ENCODE measurements at regions not wholly inside any gene's neighbourhood (a gene's known extent, or its start where the extent isn't known, plus 50 kb on each side); places are given as distances from the start of the nearest gene placed in this dataset.

GRCh38 chr5:175765858-175766257 lies 105.5 kb upstream of the CPLX2 start:
- 55 to 67% (median 63%) methylated on average over 3 of the region's 3 CpGs for WGBS, 3 donors
- Histone ChIP-seq H3K9me3 (no peaks in the 10 kb centered on the region), H3K27me3 (ENCODE audit: insufficient read depth in 3 of 3, low read length in 2 of 3) (peaks cover 5 to 19% (median 5%) of the 10 kb centered on the region in 3 donors)

GRCh38 chr5:175766963-175767362 lies 104.4 kb upstream of the CPLX2 start:
- WGBS, 3 donors: 67 to 78% (median 77%) methylated on average over 2 of the region's 2 CpGs
- Histone ChIP-seq H3K4me1 (no peaks in the 10 kb centered on the region), H3K36me3 (ENCODE audit: insufficient read depth in 1 of 2, low read depth in 1 of 2) (no peaks in the 10 kb centered on the region), H3K27me3 (ENCODE audit: insufficient read depth in 3 of 3, low read length in 2 of 3) (peaks cover 5 to 30% (median 7%) of the 10 kb centered on the region in 3 donors), H3K9me3 (no peaks in the 10 kb centered on the region), H3K27ac (no peak overlapping the region), H3K4me3 (no peak overlapping the region)
- no peak for DNase-seq
- no peak for TF ChIP-seq CTCF (IDR thresholded peaks at IDR 0.05)
- no peak for ATAC-seq
- intact Hi-C loops (cut with DNase I): no loop called here

More at GRCh38 chr5:175765858-175766257, 105.5 kb upstream of the CPLX2 start:
- no peaks in the 10 kb centered on the region for H3K4me1 ChIP-seq
- no peak for DNase-seq
- intact Hi-C loops (cut with DNase I): no loop called here
- no peak for TF ChIP-seq CTCF (IDR thresholded peaks at IDR 0.05)
- no peak for ATAC-seq
- H3K4me3 ChIP-seq: no peak overlapping the region
- no peaks in the 10 kb centered on the region for H3K36me3 ChIP-seq (ENCODE audit: insufficient read depth in 1 of 2, low read depth in 1 of 2)
- no peak overlapping the region for H3K27ac ChIP-seq

DNA sequence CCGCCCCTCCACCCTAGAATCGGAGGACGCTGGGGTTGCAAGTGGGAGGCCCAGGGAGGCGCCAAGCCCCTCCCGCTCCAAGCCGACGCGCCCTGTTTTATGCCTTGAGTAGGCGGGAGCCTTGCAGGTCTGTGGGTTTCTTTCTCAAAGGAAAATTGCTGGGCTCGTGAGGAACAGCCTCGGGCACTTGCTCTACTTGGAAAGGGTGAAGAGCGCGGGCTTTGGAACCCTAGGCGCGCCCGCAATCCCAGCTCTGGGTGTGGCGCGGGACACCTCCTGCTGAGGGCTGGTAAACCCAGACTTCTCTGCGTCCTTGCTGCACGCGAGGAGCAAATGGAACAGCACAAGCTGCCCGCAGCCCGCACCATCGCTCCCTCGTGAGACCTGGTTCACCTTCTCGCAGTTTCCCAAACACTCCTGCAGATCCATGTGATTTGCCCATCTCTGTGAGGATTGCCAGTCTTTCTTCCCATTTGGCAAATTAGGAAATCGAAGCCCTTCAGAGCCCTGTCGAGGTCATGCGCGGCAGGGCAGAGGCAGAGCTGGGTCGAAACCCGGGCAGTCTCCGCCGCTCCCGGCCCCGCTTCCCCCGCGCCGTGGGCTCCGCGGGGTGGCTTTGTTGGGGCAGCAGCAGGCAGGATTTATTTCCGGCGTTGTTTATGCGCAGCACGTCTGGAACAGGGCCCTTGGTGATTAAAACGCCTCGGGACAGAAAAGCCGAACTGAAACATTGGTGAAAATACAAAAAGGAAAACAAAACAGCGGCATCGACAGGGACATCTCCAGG lies 98.4 kb upstream of the CPLX2 start:
- TF ChIP-seq CTCF (IDR thresholded peaks at IDR 0.05): no peak
- H3K4me1 ChIP-seq: no peaks in the 10 kb centered on the region
- H3K9me3 ChIP-seq: no peaks in the 10 kb centered on the region
- intact Hi-C loops (cut with DNase I): no loop called here
- H3K4me3 ChIP-seq: no peak overlapping the region
- no peaks in the 10 kb centered on the region for H3K36me3 ChIP-seq (ENCODE audit: insufficient read depth in 1 of 2, low read depth in 1 of 2)
- H3K27me3 ChIP-seq (ENCODE audit: insufficient read depth in 3 of 3, low read length in 2 of 3): peaks cover 10 to 58% (median 15%) of the 10 kb centered on the region in 3 donors
- ATAC-seq: no peak
- 3 to 6% (median 6%) methylated on average over 50 of the region's 50 CpGs for WGBS, 3 donors
- H3K27ac ChIP-seq: no peak overlapping the region
- no peak for DNase-seq

DNA sequence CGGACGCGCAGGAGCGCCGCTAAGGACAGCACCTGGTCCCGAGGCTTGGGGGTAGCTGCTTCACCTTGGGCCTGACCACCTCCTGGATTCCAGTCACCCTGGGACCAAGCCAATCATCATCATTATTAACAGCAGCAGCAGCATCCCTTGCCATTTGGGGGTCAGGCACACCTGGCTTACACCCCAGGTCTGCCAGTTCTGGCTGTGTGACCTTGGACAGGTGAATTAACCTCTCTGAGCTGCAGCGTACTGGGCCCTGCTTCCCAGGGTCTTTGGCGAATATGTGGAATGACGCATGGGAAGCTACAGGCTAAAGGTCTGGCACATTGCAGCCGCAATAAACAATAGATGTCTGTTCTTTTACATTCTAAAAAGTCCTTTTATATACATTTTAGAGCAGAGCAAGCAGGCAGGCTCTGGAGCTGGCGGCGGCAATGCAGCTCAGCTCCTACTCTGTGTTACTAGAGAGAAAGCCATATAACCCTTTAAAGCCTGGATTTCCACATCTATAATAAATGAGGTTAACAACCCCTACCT lies 97.8 kb upstream of the CPLX2 start:
- intact Hi-C loops (cut with DNase I): no loop called here
- Histone ChIP-seq H3K4me1 (no peaks in the 10 kb centered on the region), H3K27ac (no peak overlapping the region), H3K36me3 (ENCODE audit: insufficient read depth in 1 of 2, low read depth in 1 of 2) (no peaks in the 10 kb centered on the region), H3K27me3 (ENCODE audit: insufficient read depth in 3 of 3, low read length in 2 of 3) (peaks cover 10 to 52% (median 12%) of the 10 kb centered on the region in 3 donors), H3K9me3 (no peaks in the 10 kb centered on the region), H3K4me3 (no peak overlapping the region)
- 20 to 24% (median 21%) methylated on average over 12 of the region's 12 CpGs for WGBS, 3 donors
- no peak for DNase-seq
- TF ChIP-seq CTCF (IDR thresholded peaks at IDR 0.05): no peak
- ATAC-seq: no peak

Measured in psoas muscle (tissue), 7 donors.